ENCODE measurements at regions not wholly inside any gene's neighbourhood (a gene's known extent, or its start where the extent isn't known, plus 50 kb on each side); places are given as distances from the start of the nearest gene placed in this dataset.

DNA sequence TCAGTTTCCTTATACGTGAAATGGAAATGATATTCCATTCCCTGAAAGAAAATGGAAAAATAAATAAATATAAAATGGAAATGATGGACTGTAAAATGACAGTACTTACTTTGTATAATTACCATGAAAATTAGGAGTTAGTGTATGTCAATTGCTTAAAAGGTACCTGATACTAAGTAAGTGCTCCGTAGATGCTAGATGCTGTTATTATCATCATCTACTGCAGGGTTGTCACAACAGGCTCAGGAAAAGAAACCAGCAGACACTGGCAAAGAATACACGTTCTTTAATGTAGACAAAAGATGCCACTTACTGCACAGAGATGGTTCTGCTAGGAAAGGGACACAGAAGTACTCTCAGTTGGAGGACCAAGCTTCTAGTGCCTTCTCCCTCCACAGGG lies 64.0 kb upstream of the KCNN2 start:
- Histone ChIP-seq H3K4me3 (ENCODE audit: low read depth, low read length) (no peak overlapping the region), H3K27me3 (ENCODE audit: control insufficient read depth, insufficient read depth, low read length) (no peaks in the 10 kb centered on the region), H3K36me3 (ENCODE audit: control insufficient read depth, insufficient read depth, low read length) (no peaks in the 10 kb centered on the region)
- no peak for DNase-seq (ENCODE audit: low read depth)
- POLR2A ChIA-PET: no interaction called here
- TF ChIP-seq, protein P1, sequence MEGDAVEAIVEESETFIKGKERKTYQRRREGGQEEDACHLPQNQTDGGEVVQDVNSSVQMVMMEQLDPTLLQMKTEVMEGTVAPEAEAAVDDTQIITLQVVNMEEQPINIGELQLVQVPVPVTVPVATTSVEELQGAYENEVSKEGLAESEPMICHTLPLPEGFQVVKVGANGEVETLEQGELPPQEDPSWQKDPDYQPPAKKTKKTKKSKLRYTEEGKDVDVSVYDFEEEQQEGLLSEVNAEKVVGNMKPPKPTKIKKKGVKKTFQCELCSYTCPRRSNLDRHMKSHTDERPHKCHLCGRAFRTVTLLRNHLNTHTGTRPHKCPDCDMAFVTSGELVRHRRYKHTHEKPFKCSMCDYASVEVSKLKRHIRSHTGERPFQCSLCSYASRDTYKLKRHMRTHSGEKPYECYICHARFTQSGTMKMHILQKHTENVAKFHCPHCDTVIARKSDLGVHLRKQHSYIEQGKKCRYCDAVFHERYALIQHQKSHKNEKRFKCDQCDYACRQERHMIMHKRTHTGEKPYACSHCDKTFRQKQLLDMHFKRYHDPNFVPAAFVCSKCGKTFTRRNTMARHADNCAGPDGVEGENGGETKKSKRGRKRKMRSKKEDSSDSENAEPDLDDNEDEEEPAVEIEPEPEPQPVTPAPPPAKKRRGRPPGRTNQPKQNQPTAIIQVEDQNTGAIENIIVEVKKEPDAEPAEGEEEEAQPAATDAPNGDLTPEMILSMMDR (IDR thresholded peaks at IDR 0.05; ENCODE audit: insufficient read depth, low read depth, low read length): no peak
- CTCF ChIA-PET: no interaction called here

DNA sequence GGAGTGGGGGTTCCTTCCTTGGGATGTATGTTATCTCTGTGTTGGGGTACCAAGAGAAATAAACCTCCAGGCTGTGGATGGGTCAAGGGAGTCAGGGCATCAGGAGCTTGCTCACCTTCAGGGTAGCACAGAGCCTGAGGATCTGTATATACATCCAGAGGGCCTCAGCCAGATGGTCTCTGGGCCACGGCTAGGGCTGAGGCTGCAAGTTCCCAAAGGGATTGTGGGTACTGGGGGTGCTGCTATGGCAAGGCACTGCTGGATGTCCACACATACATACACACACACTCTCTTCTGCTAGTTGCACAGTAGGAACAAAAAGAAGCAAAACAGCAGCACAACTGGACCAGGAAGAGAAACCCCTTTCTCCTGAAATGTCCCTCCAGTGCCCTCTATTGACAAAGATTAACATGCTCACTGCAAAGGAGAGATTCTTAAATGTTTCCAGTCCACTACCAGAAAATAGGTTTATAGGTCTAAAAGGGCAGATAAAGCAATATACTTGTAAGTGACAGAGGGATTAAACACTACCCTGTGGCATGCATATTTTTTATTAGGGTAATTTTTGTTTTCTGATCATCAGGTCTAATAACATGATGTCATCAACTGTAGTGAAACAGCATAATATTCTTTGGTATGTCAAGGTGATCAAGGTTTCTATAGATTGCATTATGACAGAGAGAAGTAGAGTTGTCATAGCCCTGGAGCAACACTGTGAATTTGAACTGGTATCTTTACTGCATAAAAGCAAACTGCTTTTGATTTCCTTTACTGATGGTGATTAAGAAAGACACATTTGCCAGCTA lies 56.3 kb upstream of the KCNN2 start:
- Histone ChIP-seq H3K4me3 (ENCODE audit: low read depth, low read length) (no peak overlapping the region), H3K36me3 (ENCODE audit: control insufficient read depth, insufficient read depth, low read length) (no peaks in the 10 kb centered on the region), H3K27me3 (ENCODE audit: control insufficient read depth, insufficient read depth, low read length) (no peaks in the 10 kb centered on the region)
- DNase-seq (ENCODE audit: low read depth): peak; percentile 12
- ChIA-PET POLR2A (no interaction called here), CTCF (interaction anchor here (0.6 to 2.8 kb wide), 11 partner anchors 15 to 205 kb away, joined by 3 to 16 read pairs (median 4); no protein-coding TSS in a partner anchor)
- TF ChIP-seq, protein P1 (IDR thresholded peaks at IDR 0.05; ENCODE audit: insufficient read depth, low read depth, low read length): peak; percentile 75

DNA sequence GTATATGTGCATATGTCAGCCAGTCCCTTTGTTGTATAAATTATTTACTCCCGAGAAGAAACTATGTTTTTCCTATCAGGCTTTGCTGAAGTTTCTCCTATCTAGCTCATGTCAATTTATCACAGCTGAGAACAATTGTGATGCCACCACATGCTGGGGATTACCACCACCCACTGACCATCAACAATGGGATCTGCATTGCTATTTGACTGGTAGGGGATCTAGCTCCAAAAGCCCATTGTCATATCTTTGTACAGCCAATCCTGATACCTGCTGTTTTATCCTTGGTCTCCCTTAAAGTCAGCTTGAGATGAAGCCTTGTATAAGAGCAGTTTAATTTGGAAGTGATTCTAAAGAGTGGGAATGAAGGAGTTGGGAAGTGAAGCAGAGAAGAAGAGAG lies 53.9 kb upstream of the KCNN2 start:
- TF ChIP-seq, protein P1 (IDR thresholded peaks at IDR 0.05; ENCODE audit: insufficient read depth, low read depth, low read length): no peak
- no peak for DNase-seq (ENCODE audit: low read depth)
- POLR2A ChIA-PET: no interaction called here
- Histone ChIP-seq H3K36me3 (ENCODE audit: control insufficient read depth, insufficient read depth, low read length) (no peaks in the 10 kb centered on the region), H3K4me3 (ENCODE audit: low read depth, low read length) (no peak overlapping the region), H3K27me3 (ENCODE audit: control insufficient read depth, insufficient read depth, low read length) (no peaks in the 10 kb centered on the region)
- CTCF ChIA-PET: interaction anchor here (0.6 to 2.6 kb wide), 5 partner anchors 26 to 211 kb away, joined by 3 to 15 read pairs (median 7); no protein-coding TSS in a partner anchor

DNA sequence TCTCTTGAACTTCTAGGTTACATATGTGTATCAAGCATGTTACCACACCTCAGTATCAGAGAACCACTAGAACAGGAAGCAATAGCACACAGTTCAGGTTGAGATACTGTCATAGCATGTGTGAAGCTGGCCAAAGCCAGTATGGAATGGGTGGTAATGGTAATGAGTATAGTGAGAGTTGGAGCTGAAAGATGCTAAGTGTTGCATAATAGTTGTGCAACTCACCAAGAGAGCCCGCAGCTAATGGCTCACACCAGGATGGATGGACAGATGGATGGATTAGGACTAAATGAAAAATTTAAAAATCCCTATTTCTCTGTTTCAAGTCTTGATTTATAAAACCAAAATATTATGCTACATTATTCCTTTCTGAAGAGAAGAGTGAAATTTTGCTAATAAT lies 53.4 kb upstream of the KCNN2 start:
- ChIA-PET POLR2A (no interaction called here), CTCF (interaction anchor here (0.6 to 2.6 kb wide), 5 partner anchors 25 to 211 kb away, joined by 3 to 15 read pairs (median 7); no protein-coding TSS in a partner anchor)
- Histone ChIP-seq H3K36me3 (ENCODE audit: control insufficient read depth, insufficient read depth, low read length) (no peaks in the 10 kb centered on the region), H3K27me3 (ENCODE audit: control insufficient read depth, insufficient read depth, low read length) (no peaks in the 10 kb centered on the region), H3K4me3 (ENCODE audit: low read depth, low read length) (no peak overlapping the region)
- no peak for DNase-seq (ENCODE audit: low read depth)
- TF ChIP-seq, protein P1 (IDR thresholded peaks at IDR 0.05; ENCODE audit: insufficient read depth, low read depth, low read length): no peak

DNA sequence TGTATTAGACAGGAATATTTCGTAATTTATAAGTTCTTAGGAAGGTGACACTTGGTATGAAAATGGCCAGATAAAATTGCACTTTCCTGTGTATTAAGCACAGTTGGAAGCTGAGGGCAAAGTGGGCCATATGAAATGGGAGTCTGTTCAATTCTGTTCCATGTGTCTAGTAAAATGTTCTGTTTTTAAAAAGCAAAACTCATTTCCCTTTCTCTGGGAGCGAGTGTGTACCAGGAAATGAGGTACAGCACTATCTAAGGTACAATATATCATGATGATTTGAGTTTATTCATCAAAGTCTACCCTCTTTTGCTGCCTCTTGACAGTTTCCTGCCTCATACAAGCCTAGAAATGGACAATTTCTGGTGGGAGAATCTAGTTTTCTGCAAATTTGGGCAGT lies 51.2 kb upstream of the KCNN2 start:
- H3K27me3 ChIP-seq (ENCODE audit: control insufficient read depth, insufficient read depth, low read length): no peaks in the 10 kb centered on the region
- TF ChIP-seq, protein P1 (IDR thresholded peaks at IDR 0.05; ENCODE audit: insufficient read depth, low read depth, low read length): no peak
- no peak overlapping the region for H3K4me3 ChIP-seq (ENCODE audit: low read depth, low read length)
- POLR2A ChIA-PET: no interaction called here
- no peaks in the 10 kb centered on the region for H3K36me3 ChIP-seq (ENCODE audit: control insufficient read depth, insufficient read depth, low read length)
- DNase-seq (ENCODE audit: low read depth): no peak
- CTCF ChIA-PET: interaction anchor here (0.7 to 2.1 kb wide), 3 partner anchors 48 to 192 kb away, joined by 3 to 9 read pairs (median 6); no protein-coding TSS in a partner anchor

Measured in BJ (cell line).